Osteocyte (in vitro differentiated cells): ENCODE measurements at regions not wholly inside any gene's neighbourhood (a gene's known extent, or its start where the extent isn't known, plus 50 kb on each side); places are given as distances from the start of the nearest gene placed in this dataset.
"Not testable (repeated sequence)": the region's sequence is repeated elsewhere in the genome, so short reads cannot be mapped to it uniquely, and the experiment has no call there.

Experiments
- DNase-seq: peaks from one replicate; pipeline ENCODE4 v3.0.0; 2021; ENCODE audit warnings: mixed read lengths; ENCODE audit not compliant: unreplicated experiment; ENCODE audit errors: extremely low spot score
- H3K27ac Mint-ChIP-seq: one replicate; pipeline ENCODE4 v1.8.0; 2021; ENCODE audit warnings: mild to moderate bottlenecking, mixed read lengths; ENCODE audit not compliant: unreplicated experiment
- H3K27me3 Mint-ChIP-seq: one replicate; pipeline ENCODE4 v1.8.0; 2021; ENCODE audit warnings: mixed read lengths; ENCODE audit not compliant: unreplicated experiment
- H3K36me3 Mint-ChIP-seq: one replicate; pipeline ENCODE4 v1.8.0; 2021; ENCODE audit warnings: mixed read lengths; ENCODE audit not compliant: unreplicated experiment
- H3K4me1 Mint-ChIP-seq: one replicate; pipeline ENCODE4 v1.8.0; 2021; ENCODE audit warnings: mixed read lengths; ENCODE audit not compliant: unreplicated experiment
- H3K4me3 Mint-ChIP-seq: one replicate; pipeline ENCODE4 v1.8.0; 2021; ENCODE audit warnings: mild to moderate bottlenecking, moderate library complexity, mixed read lengths; ENCODE audit not compliant: unreplicated experiment
- H3K9me3 Mint-ChIP-seq: one replicate; pipeline ENCODE4 v1.8.0; 2021; ENCODE audit warnings: mixed read lengths; ENCODE audit not compliant: unreplicated experiment
- TF ChIP-seq, protein P1 (sequence below): fragments of 200-600 bp; sonication (generic); IDR thresholded peaks from 2 replicates; pipeline ENCODE4 v1.5.0; 2021; ENCODE audit warnings: antibody characterized with exemption, mild to moderate bottlenecking, moderate library complexity

DNA sequence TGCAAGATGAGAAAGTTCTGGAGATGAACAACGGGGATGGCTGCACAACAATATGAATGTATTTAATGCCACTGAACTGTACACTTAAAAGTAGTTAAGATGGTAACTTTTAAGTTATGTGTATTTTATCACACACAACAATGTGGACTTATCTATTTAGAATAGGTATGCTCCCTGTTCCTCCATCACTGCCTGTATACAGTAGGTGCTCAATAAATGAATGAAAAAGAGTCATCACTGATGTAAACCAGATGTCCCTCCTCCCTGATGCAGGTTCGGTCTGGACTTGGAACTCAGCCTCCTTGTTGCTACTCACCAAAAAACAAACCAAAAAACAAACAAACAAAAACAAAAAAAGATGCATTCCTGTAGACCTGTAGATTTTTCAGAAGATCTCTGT lies 65.9 kb upstream of the BOD1 start:
- H3K36me3 Mint-ChIP-seq, result no peaks in the 10 kb centered on the region
- H3K4me3 Mint-ChIP-seq, result no peak overlapping the region
- H3K27ac Mint-ChIP-seq, result no peak overlapping the region
- no peaks in the 10 kb centered on the region for H3K4me1 Mint-ChIP-seq
- H3K9me3 Mint-ChIP-seq, result peaks cover 6% of the 10 kb centered on the region
- H3K27me3 Mint-ChIP-seq, result no peaks in the 10 kb centered on the region
- DNase-seq, result no peak
- TF ChIP-seq, protein P1, sequence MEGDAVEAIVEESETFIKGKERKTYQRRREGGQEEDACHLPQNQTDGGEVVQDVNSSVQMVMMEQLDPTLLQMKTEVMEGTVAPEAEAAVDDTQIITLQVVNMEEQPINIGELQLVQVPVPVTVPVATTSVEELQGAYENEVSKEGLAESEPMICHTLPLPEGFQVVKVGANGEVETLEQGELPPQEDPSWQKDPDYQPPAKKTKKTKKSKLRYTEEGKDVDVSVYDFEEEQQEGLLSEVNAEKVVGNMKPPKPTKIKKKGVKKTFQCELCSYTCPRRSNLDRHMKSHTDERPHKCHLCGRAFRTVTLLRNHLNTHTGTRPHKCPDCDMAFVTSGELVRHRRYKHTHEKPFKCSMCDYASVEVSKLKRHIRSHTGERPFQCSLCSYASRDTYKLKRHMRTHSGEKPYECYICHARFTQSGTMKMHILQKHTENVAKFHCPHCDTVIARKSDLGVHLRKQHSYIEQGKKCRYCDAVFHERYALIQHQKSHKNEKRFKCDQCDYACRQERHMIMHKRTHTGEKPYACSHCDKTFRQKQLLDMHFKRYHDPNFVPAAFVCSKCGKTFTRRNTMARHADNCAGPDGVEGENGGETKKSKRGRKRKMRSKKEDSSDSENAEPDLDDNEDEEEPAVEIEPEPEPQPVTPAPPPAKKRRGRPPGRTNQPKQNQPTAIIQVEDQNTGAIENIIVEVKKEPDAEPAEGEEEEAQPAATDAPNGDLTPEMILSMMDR, result no peak

DNA sequence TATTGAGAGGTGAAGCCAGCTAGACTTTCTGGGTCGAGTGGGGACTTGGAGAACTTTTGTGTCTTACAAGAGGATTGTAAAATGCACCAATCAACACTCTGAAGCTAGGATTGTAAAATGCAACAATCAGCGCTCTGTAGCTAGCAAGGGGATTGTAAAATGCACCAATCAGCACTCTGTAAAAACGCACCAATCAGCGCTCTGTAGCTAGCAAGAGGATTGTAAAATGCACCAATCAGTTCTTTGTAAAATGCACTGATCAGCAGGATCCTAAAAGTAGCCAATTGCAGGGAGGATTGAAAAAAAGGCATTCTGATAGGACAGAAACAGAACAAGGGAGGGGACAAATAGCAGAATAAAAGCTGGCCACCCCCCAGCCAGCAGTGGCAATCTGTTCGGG lies 68.1 kb upstream of the BOD1 start:
- H3K36me3 Mint-ChIP-seq, H3K27me3 Mint-ChIP-seq, H3K9me3 Mint-ChIP-seq, H3K4me3 Mint-ChIP-seq, DNase-seq, H3K27ac Mint-ChIP-seq: not testable (repeated sequence)
- H3K4me1 Mint-ChIP-seq, result peaks cover 18% of the 10 kb centered on the region

- H3K36me3 Mint-ChIP-seq, result peaks cover 3% of the 10 kb centered on the region
- TF ChIP-seq, protein P1, result no peak
- peaks cover 6% of the 10 kb centered on the region for H3K9me3 Mint-ChIP-seq
- no peak for DNase-seq
- no peak overlapping the region for H3K4me3 Mint-ChIP-seq
- H3K4me1 Mint-ChIP-seq, result peaks cover 26% of the 10 kb centered on the region
- no peak overlapping the region for H3K27ac Mint-ChIP-seq
- H3K27me3 Mint-ChIP-seq, result no peaks in the 10 kb centered on the region
Measured at GRCh38 chr5:173686950-173687349, 70.5 kb upstream of the BOD1 start.

DNA sequence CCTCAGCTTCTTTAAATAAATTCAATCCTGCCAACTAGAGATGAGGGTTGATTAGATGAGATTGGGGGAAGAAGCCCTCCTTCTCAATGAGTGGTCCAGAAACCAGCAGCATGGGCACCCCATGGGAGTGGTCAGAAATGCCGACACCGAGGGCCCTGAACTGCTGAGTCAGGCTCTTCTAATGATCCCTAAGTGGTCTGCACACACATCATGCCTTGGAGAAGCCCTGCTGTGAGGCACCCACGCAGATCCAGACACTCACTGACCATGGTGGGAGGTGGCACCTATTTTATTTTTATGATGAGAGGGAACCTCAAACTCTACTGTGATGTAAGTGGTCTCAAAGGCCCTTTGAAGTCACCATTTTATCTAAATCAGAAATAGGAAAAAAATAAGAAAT lies 72.3 kb upstream of the BOD1 start:
- Mint-ChIP-seq H3K4me3 (peak overlapping the region; percentile 51), H3K27ac (peak overlapping the region; percentile 88), H3K4me1 (peaks cover 31% of the 10 kb centered on the region), H3K27me3 (no peaks in the 10 kb centered on the region), H3K9me3 (peaks cover 6% of the 10 kb centered on the region), H3K36me3 (peaks cover 3% of the 10 kb centered on the region)
- no peak for DNase-seq
- TF ChIP-seq, protein P1, result no peak

DNA sequence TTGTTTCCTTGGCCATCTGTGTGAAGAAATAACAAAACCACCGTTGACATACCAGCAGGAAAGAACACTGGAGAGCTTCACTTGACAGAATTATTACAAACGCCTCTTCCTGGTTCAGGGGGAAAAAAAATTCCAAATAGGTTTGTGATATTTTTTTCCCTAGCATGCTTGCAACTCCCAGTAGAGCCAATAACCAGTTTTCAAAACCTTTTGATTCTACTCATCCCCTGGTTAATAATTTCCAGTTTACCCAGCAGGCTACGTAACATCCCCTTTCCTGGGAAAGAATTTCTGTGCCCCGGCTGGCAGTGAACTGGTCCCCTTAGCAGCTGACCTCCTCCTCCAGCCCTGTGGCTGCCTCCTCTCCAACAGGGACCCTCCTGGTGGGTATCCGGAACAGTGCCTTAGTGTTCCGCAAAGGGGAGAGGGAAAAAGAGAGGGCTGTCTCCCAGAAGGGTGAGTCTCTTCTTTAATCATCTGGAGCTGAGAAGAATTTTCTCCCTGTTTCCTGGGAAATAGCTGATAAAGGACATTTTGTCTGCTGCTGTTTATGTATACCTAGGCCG lies 72.8 kb upstream of the BOD1 start:
- H3K4me1 Mint-ChIP-seq, result peaks cover 31% of the 10 kb centered on the region
- TF ChIP-seq, protein P1, result no peak
- peaks cover 4% of the 10 kb centered on the region for H3K9me3 Mint-ChIP-seq
- DNase-seq, result no peak
- no peaks in the 10 kb centered on the region for H3K27me3 Mint-ChIP-seq
- H3K36me3 Mint-ChIP-seq, result peaks cover 3% of the 10 kb centered on the region
- peak overlapping the region; percentile 88 for H3K27ac Mint-ChIP-seq
- H3K4me3 Mint-ChIP-seq, result no peak overlapping the region
